NOMO-1 (cell line): ENCODE measurements at regions not wholly inside any gene's neighbourhood (a gene's known extent, or its start where the extent isn't known, plus 50 kb on each side); places are given as distances from the start of the nearest gene placed in this dataset.

Experiments used
- DNase-seq, 2 experiments: peaks; one replicate each; lab custom pipeline; 2025; ENCODE audit not compliant: unreplicated experiment in 2 of 2; lab: John Stamatoyannopoulos, UW

GRCh38 chr7:40918701-40919271, 784.0 kb downstream of the SUGCT start:
- DNase-seq, result no peak

DNA sequence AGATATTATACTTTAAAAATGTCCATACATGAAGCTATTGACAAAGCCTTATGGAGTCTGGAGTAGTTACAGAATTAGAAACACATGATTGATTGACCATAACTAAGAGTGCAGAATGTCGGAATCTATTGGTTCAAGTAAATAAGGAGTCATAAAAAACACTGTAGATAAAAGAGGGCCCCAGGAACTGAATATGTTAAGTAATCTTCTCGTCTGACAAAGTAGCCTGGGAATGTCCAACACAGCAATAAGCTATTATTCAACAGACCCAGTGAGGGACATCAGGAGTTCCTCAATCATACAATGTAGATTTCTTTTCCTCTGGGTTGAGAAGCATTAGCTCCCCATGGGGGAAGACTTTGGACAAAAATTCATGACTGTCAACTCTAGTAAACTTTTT, 782.0 kb downstream of the SUGCT start:
- DNase-seq, result no peak

DNA sequence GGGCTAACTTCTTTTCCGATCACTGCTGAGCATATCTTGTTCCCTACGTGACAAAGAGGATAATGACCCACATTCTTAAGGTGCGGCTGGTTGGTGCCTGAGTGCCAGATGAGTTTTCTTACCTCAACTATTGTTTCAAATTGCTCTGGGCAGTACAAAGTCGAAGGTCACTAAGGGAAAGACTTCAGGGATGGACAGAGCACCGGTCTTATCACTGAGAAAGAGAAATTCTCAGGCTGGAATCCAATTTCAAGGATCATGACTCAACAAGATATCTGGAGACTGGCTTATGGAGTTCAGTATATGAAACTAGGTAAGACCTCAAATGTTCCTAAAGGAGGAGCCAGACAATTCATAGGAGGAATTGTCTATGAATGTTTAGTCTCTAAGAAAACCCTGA, 780.3 kb downstream of the SUGCT start:
- DNase-seq, result no peak
